ENCODE measurements at regions not wholly inside any gene's neighbourhood (a gene's known extent, or its start where the extent isn't known, plus 50 kb on each side); places are given as distances from the start of the nearest gene placed in this dataset.

GRCh38 chr13:27371932-27372331 lies 52.5 kb upstream of the GTF3A start:
- FAIRE-seq (no peak), DNase-seq (ENCODE audit: low read depth, low spot score) (no peak)
- Histone ChIP-seq H3K4me1 (ENCODE audit: control insufficient read depth, extremely low read depth, insufficient read depth, low read length) (no peaks in the 10 kb centered on the region), H2AFZ (ENCODE audit: low read depth, low read length) (no peak overlapping the region), H3K9me1 (replicated peaks; ENCODE audit: control insufficient read depth, extremely low read depth, insufficient read depth, low read length) (no peaks in the 10 kb centered on the region), H3K27ac (ENCODE audit: insufficient read depth, low read depth, low read length) (no peak overlapping the region), H3K36me3 (ENCODE audit: control insufficient read depth in 2 of 2, extremely low read depth in 1 of 2, insufficient read depth in 2 of 2, low read length in 2 of 2) (no peaks in the 10 kb centered on the region), H3K79me2 (ENCODE audit: control insufficient read depth, insufficient read depth, low read length) (no peaks in the 10 kb centered on the region), H3K4me3 (replicated peaks in 1 of 3; ENCODE audit: insufficient read depth in 1 of 3, low read depth in 1 of 3, low read length in 3 of 3) (no peak overlapping the region), H3K4me2 (ENCODE audit: insufficient read depth, low read length) (no peak overlapping the region), H3K9me3 (replicated peaks; ENCODE audit: control insufficient read depth, insufficient read depth, low read length) (no peaks in the 10 kb centered on the region), H4K20me1 (replicated peaks; ENCODE audit: control insufficient read depth, extremely low read depth, insufficient read depth, low read length) (no peaks in the 10 kb centered on the region), H3K9ac (replicated peaks; ENCODE audit: extremely low read depth, insufficient read depth, low read length) (no peak overlapping the region), H3K27me3 (ENCODE audit: control insufficient read depth in 2 of 2, insufficient read depth in 2 of 2, low read length in 2 of 2) (peaks cover 6 to 9% of the 10 kb centered on the region in 2 experiments)
- POLR2A ChIA-PET = no interaction called here
- BruUV-seq (replicated peaks) = no TSS peak
- dilution Hi-C loops (cut with MboI; ENCODE audit: extremely low pct_ligation_motif_present, low sequenced_read_pairs) = no loop called here
- intact Hi-C loops (cut with micrococcal nuclease) = no loop called here
- CTCF ChIA-PET = interaction anchor here (1.1 to 6.4 kb wide), 5 partner anchors 9 to 611 kb away, joined by 3 to 51 read pairs (median 3); no protein-coding TSS in a partner anchor
- TF ChIP-seq MYC (IDR thresholded peaks at IDR 0.05; ENCODE audit: low read depth, low read length) (no peak), JUN (IDR thresholded peaks at IDR 0.05; ENCODE audit: borderline replicate concordance, insufficient read depth, insufficient read length, low read depth) (no peak), EZH2 (IDR thresholded peaks at IDR 0.05; ENCODE audit: borderline replicate concordance, low read depth, low read length, severe bottlenecking) (no peak), GATA2 (IDR thresholded peaks at IDR 0.05; ENCODE audit: insufficient read depth, insufficient read length, low read depth, low read length) (no peak), POLR2AphosphoS5 (IDR thresholded peaks at IDR 0.05; ENCODE audit: insufficient read depth, low read depth, low read length) (no peak), POLR2A (IDR thresholded peaks at IDR 0.05; ENCODE audit: low read depth, low read length) (no peak), MAX (IDR thresholded peaks at IDR 0.05; ENCODE audit: insufficient read depth, insufficient read length) (no peak), FOS (IDR thresholded peaks at IDR 0.05; ENCODE audit: borderline replicate concordance, insufficient read depth, low read length) (no peak)
- TF ChIP-seq, protein P1, sequence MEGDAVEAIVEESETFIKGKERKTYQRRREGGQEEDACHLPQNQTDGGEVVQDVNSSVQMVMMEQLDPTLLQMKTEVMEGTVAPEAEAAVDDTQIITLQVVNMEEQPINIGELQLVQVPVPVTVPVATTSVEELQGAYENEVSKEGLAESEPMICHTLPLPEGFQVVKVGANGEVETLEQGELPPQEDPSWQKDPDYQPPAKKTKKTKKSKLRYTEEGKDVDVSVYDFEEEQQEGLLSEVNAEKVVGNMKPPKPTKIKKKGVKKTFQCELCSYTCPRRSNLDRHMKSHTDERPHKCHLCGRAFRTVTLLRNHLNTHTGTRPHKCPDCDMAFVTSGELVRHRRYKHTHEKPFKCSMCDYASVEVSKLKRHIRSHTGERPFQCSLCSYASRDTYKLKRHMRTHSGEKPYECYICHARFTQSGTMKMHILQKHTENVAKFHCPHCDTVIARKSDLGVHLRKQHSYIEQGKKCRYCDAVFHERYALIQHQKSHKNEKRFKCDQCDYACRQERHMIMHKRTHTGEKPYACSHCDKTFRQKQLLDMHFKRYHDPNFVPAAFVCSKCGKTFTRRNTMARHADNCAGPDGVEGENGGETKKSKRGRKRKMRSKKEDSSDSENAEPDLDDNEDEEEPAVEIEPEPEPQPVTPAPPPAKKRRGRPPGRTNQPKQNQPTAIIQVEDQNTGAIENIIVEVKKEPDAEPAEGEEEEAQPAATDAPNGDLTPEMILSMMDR (IDR thresholded peaks at IDR 0.05; ENCODE audit: extremely low read depth in 1 of 2, insufficient read depth in 1 of 2, low read depth in 1 of 2, low read length in 2 of 2) = no peak

All from endothelial cell of umbilical vein (primary cell).